Keratinocyte (primary cell): ENCODE measurements at regions not wholly inside any gene's neighbourhood (a gene's known extent, or its start where the extent isn't known, plus 50 kb on each side); places are given as distances from the start of the nearest gene placed in this dataset.

ENCODE experiments used
- DNase-seq: peaks from one replicate; pipeline ENCODE4 v3.0.0-alpha.2; 2011; ENCODE audit warnings: low read depth, missing footprints, low spot score
- FAIRE-seq: peaks from 2 replicates; lab custom pipeline; 2011; peaks lifted over from hg19 to GRCh38; lab: Jason Lieb, UNC
- H2AFZ ChIP-seq: 2 replicates; pipeline ENCODE4 v1.6.0; 2012; ENCODE audit warnings: low read length, control low read depth, inconsistent platforms; ENCODE audit not compliant: control insufficient read depth
- H3K27ac ChIP-seq: 2 replicates; pipeline ENCODE4 v1.5.1; 2011; ENCODE audit warnings: low read length; ENCODE audit not compliant: control insufficient read depth, insufficient read depth
- H3K27me3 ChIP-seq: 3 replicates; pipeline ENCODE4 v1.6.0; 2011; ENCODE audit warnings: low read length; ENCODE audit not compliant: control insufficient read depth, insufficient read depth; ENCODE audit errors: extremely low read depth
- H3K36me3 ChIP-seq, 2 experiments: 2 replicates in 1 of 2; 3 replicates in 1 of 2; pipeline ENCODE4 v1.5.1; 2011; ENCODE audit warnings: low read length in 2 of 2, mild to moderate bottlenecking in 1 of 2; ENCODE audit not compliant: control insufficient read depth in 2 of 2, insufficient read depth in 2 of 2; ENCODE audit errors: extremely low read depth in 1 of 2
- H3K4me1 ChIP-seq: 3 replicates; pipeline ENCODE4 v1.5.1; 2011; ENCODE audit warnings: low read length; ENCODE audit not compliant: control insufficient read depth, insufficient read depth; ENCODE audit errors: extremely low read depth
- H3K4me2 ChIP-seq: 3 replicates; pipeline ENCODE4 v1.6.0; 2011; ENCODE audit warnings: low read depth, low read length; ENCODE audit not compliant: control insufficient read depth, insufficient read depth; ENCODE audit errors: extremely low read depth
- H3K4me3 ChIP-seq, 3 experiments: fragments of 200-600 bp in 1 of 3; sonication (generic) in 1 of 3; 2 replicates in 2 of 3; 3 replicates in 1 of 3; pipeline ENCODE4 v1.5.1; 2011 to 2016; ENCODE audit warnings: low read length in 3 of 3, mild to moderate bottlenecking in 3 of 3, control low read depth in 2 of 3, inconsistent platforms in 1 of 3, low read depth in 1 of 3, mixed read lengths in 1 of 3, mixed run types in 1 of 3, moderate library complexity in 1 of 3; ENCODE audit not compliant: control insufficient read depth in 2 of 3, insufficient read depth in 2 of 3; ENCODE audit errors: extremely low read depth in 1 of 3
- H3K79me2 ChIP-seq: 2 replicates; pipeline ENCODE4 v1.6.0; 2012; ENCODE audit warnings: low read length; ENCODE audit not compliant: control insufficient read depth, insufficient read depth
- H3K9ac ChIP-seq: 3 replicates; pipeline ENCODE4 v1.6.0; 2011; ENCODE audit warnings: low read length; ENCODE audit not compliant: control insufficient read depth, insufficient read depth; ENCODE audit errors: extremely low read depth
- H3K9me1 ChIP-seq: 3 replicates; pipeline ENCODE4 v1.6.0; 2011; ENCODE audit warnings: low read length; ENCODE audit not compliant: control insufficient read depth, insufficient read depth; ENCODE audit errors: extremely low read depth
- H3K9me3 ChIP-seq: 2 replicates; pipeline ENCODE4 v1.5.1; 2012; ENCODE audit warnings: low read depth, low read length; ENCODE audit not compliant: control insufficient read depth
- H4K20me1 ChIP-seq: 3 replicates; pipeline ENCODE4 v1.6.0; 2011; ENCODE audit warnings: low read length; ENCODE audit not compliant: control insufficient read depth, insufficient read depth; ENCODE audit errors: extremely low read depth
- CTCF ChIP-seq, 3 experiments: IDR thresholded peaks in 1 of 3; conservative IDR thresholded peaks in 1 of 3; optimal IDR thresholded peaks in 1 of 3; 2 replicates in 2 of 3; 3 replicates in 1 of 3; pipeline versions ENCODE3 to v1.5.1; 2011; ENCODE audit warnings: low read length in 3 of 3, mild to moderate bottlenecking in 3 of 3, moderate library complexity in 2 of 3, control low read depth in 1 of 3, inconsistent platforms in 1 of 3; ENCODE audit not compliant: insufficient read depth in 2 of 3; ENCODE audit errors: extremely low read depth in 1 of 3
- EZH2 ChIP-seq: IDR thresholded peaks from one replicate; pipeline ENCODE4 v1.6.1; 2012; ENCODE audit warnings: inconsistent platforms, mild to moderate bottlenecking, low read length, moderate library complexity
- dilution Hi-C: fragments of 300-500 bp; cut with MboI; formaldehyde crosslinking; loops from one replicate; pipeline ENCODE4 v1.7.0; 2020; ENCODE audit warnings: low sequenced_read_pairs; ENCODE audit not compliant: extremely low pct_ligation_motif_present

- DNase-seq (no peak), FAIRE-seq (peak; percentile 87)
- TF ChIP-seq EZH2: no peak
- TF ChIP-seq CTCF (optimal IDR thresholded peaks at IDR 0.05 in 1 of 3, IDR thresholded peaks at IDR 0.05 in 1 of 3, conservative IDR thresholded peaks at IDR 0.05 in 1 of 3; ENCODE audit: extremely low read depth in 1 of 3, insufficient read depth in 2 of 3, low read length in 3 of 3): no peak
- H3K9ac ChIP-seq: peak overlapping the region; percentile 62
- H3K9me3 ChIP-seq: no peaks in the 10 kb centered on the region
- no peaks in the 10 kb centered on the region for H3K79me2 ChIP-seq
- no peaks in the 10 kb centered on the region for H3K36me3 ChIP-seq
- peak overlapping the region; percentile 96 for H3K27ac ChIP-seq
- H3K4me1 ChIP-seq: peaks cover 34% of the 10 kb centered on the region
- H3K4me2 ChIP-seq: peak overlapping the region; percentile 39
- dilution Hi-C loops: no loop called here
- H3K4me3 ChIP-seq: no peak overlapping the region
- H3K27me3 ChIP-seq: no peaks in the 10 kb centered on the region
- H3K9me1 ChIP-seq: no peaks in the 10 kb centered on the region
- no peak overlapping the region for H2AFZ ChIP-seq
- H4K20me1 ChIP-seq: no peaks in the 10 kb centered on the region
Measured at GRCh38 chr7:17598846-17599245, 300.4 kb downstream of the AHR start.

- Histone ChIP-seq H4K20me1 (no peaks in the 10 kb centered on the region), H3K79me2 (no peaks in the 10 kb centered on the region), H3K4me3 (peak overlapping the region in 2 of 3 experiments; percentile 41 to 46), H3K27ac (peak overlapping the region; percentile 96), H3K4me2 (peak overlapping the region; percentile 89), H3K27me3 (no peaks in the 10 kb centered on the region), H3K9me1 (no peaks in the 10 kb centered on the region), H3K36me3 (no peaks in the 10 kb centered on the region), H3K9me3 (no peaks in the 10 kb centered on the region), H2AFZ (peak overlapping the region; percentile 50), H3K9ac (peak overlapping the region; percentile 62), H3K4me1 (peaks cover 34% of the 10 kb centered on the region)
- peak; percentile 89 for FAIRE-seq
- DNase-seq: peak; percentile 40
- TF ChIP-seq CTCF (optimal IDR thresholded peaks at IDR 0.05 in 1 of 3, IDR thresholded peaks at IDR 0.05 in 1 of 3, conservative IDR thresholded peaks at IDR 0.05 in 1 of 3; ENCODE audit: extremely low read depth in 1 of 3, insufficient read depth in 2 of 3, low read length in 3 of 3) (no peak), EZH2 (no peak)
- dilution Hi-C loops: no loop called here
Measured at GRCh38 chr7:17599733-17600339, 301.4 kb downstream of the AHR start.
